ENCODE measurements at regions not wholly inside any gene's neighbourhood (a gene's known extent, or its start where the extent isn't known, plus 50 kb on each side); places are given as distances from the start of the nearest gene placed in this dataset.

GRCh38 chr18:39909706-39910105, 2045.3 kb upstream of the PIK3C3 start:
- no peak overlapping the region for H2AFZ ChIP-seq (ENCODE audit: low read depth, low read length)
- H3K4me2 ChIP-seq (ENCODE audit: insufficient read depth, low read length) = no peak overlapping the region
- ChIA-PET POLR2A (no interaction called here), CTCF (interaction anchor here (1.3 kb wide), 1 partner anchor 33 kb away, joined by 5 read pairs; no protein-coding TSS in a partner anchor)
- no peak overlapping the region for H3K27ac ChIP-seq (ENCODE audit: insufficient read depth, low read depth, low read length)
- no TSS peak for BruUV-seq (replicated peaks)
- DNase-seq (ENCODE audit: low read depth, low spot score) = peak; percentile 2
- peaks cover 1 to 6% of the 10 kb centered on the region in 2 experiments for H3K27me3 ChIP-seq (ENCODE audit: control insufficient read depth in 2 of 2, insufficient read depth in 2 of 2, low read length in 2 of 2)
- no peak for TF ChIP-seq MYC (IDR thresholded peaks at IDR 0.05; ENCODE audit: low read depth, low read length)
- no peaks in the 10 kb centered on the region for H3K9me3 ChIP-seq (replicated peaks; ENCODE audit: control insufficient read depth, insufficient read depth, low read length)
- no peaks in the 10 kb centered on the region for H3K36me3 ChIP-seq (ENCODE audit: control insufficient read depth in 2 of 2, extremely low read depth in 1 of 2, insufficient read depth in 2 of 2, low read length in 2 of 2)
- H3K4me1 ChIP-seq (ENCODE audit: control insufficient read depth, extremely low read depth, insufficient read depth, low read length) = no peaks in the 10 kb centered on the region
- no peaks in the 10 kb centered on the region for H3K79me2 ChIP-seq (ENCODE audit: control insufficient read depth, insufficient read depth, low read length)
- no peaks in the 10 kb centered on the region for H3K9me1 ChIP-seq (replicated peaks; ENCODE audit: control insufficient read depth, extremely low read depth, insufficient read depth, low read length)
- no peak overlapping the region for H3K9ac ChIP-seq (replicated peaks; ENCODE audit: extremely low read depth, insufficient read depth, low read length)
- no peaks in the 10 kb centered on the region for H4K20me1 ChIP-seq (replicated peaks; ENCODE audit: control insufficient read depth, extremely low read depth, insufficient read depth, low read length)
- dilution Hi-C loops (cut with MboI; ENCODE audit: extremely low pct_ligation_motif_present, low sequenced_read_pairs) = no loop called here
- FAIRE-seq = no peak
- intact Hi-C loops (cut with micrococcal nuclease) = no loop called here
- H3K4me3 ChIP-seq (replicated peaks in 1 of 3; ENCODE audit: insufficient read depth in 1 of 3, low read depth in 1 of 3, low read length in 3 of 3) = no peak overlapping the region

DNA sequence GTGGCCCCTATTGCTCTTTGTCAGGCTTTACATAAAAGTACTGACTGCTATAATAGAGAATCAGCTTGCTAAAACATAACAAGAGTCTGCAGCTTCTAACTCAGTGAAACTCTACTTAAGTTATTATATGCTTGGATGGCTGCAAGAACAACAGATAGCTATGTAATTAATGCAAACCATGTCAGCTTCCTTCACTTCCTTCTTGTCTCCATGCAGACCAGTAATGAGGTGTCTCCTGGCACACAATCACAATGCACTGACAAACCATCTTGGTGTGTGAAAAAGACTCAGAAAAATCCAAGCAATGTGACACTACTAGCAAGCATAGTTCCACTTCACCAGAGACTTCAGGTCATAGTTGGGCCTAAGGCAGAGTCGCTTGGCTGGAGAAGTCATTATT, 2068.9 kb upstream of the PIK3C3 start:
- H4K20me1 ChIP-seq (replicated peaks; ENCODE audit: control insufficient read depth, extremely low read depth, insufficient read depth, low read length) = no peaks in the 10 kb centered on the region
- dilution Hi-C loops (cut with MboI; ENCODE audit: extremely low pct_ligation_motif_present, low sequenced_read_pairs) (no loop called here), intact Hi-C loops (cut with micrococcal nuclease) (no loop called here)
- no peak for FAIRE-seq
- H3K4me1 ChIP-seq (ENCODE audit: control insufficient read depth, extremely low read depth, insufficient read depth, low read length) = no peaks in the 10 kb centered on the region
- no peak overlapping the region for H3K4me3 ChIP-seq (replicated peaks in 1 of 3; ENCODE audit: insufficient read depth in 1 of 3, low read depth in 1 of 3, low read length in 3 of 3)
- no peaks in the 10 kb centered on the region for H3K36me3 ChIP-seq (ENCODE audit: control insufficient read depth in 2 of 2, extremely low read depth in 1 of 2, insufficient read depth in 2 of 2, low read length in 2 of 2)
- H3K79me2 ChIP-seq (ENCODE audit: control insufficient read depth, insufficient read depth, low read length) = no peaks in the 10 kb centered on the region
- POLR2A ChIA-PET = no interaction called here
- H2AFZ ChIP-seq (ENCODE audit: low read depth, low read length) = no peak overlapping the region
- H3K4me2 ChIP-seq (ENCODE audit: insufficient read depth, low read length) = no peak overlapping the region
- CTCF ChIA-PET = no interaction called here
- no peaks in the 10 kb centered on the region for H3K27me3 ChIP-seq (ENCODE audit: control insufficient read depth in 2 of 2, insufficient read depth in 2 of 2, low read length in 2 of 2)
- no peak overlapping the region for H3K9ac ChIP-seq (replicated peaks; ENCODE audit: extremely low read depth, insufficient read depth, low read length)
- TF ChIP-seq GATA2 (IDR thresholded peaks at IDR 0.05; ENCODE audit: insufficient read depth, insufficient read length, low read depth, low read length) (no peak), MYC (IDR thresholded peaks at IDR 0.05; ENCODE audit: low read depth, low read length) (no peak)
- H3K9me1 ChIP-seq (replicated peaks; ENCODE audit: control insufficient read depth, extremely low read depth, insufficient read depth, low read length) = no peaks in the 10 kb centered on the region
- no peak for DNase-seq (ENCODE audit: low read depth, low spot score)
- BruUV-seq (replicated peaks) = no TSS peak
- H3K9me3 ChIP-seq (replicated peaks; ENCODE audit: control insufficient read depth, insufficient read depth, low read length) = no peaks in the 10 kb centered on the region
- no peak overlapping the region for H3K27ac ChIP-seq (ENCODE audit: insufficient read depth, low read depth, low read length)

Measured in endothelial cell of umbilical vein (primary cell).